HEK293 (cell line): ENCODE measurements at regions not wholly inside any gene's neighbourhood (a gene's known extent, or its start where the extent isn't known, plus 50 kb on each side); places are given as distances from the start of the nearest gene placed in this dataset.

ENCODE experiments used
- CTCF ChIP-seq: fragments of 450-650 bp; formaldehyde crosslinking; IDR thresholded peaks from 2 replicates; pipeline ENCODE4 v1.5.1; 2016; ENCODE audit warnings: missing biosample characterization, missing genetic modification characterization
- KLF16 ChIP-seq: fragments of 450-650 bp; formaldehyde crosslinking; IDR thresholded peaks from 2 replicates; pipeline ENCODE4 v1.5.1; 2017; ENCODE audit warnings: missing biosample characterization, missing genetic modification characterization
- MEIS1 ChIP-seq: sonication (generic); formaldehyde crosslinking; IDR thresholded peaks from 2 replicates; pipeline ENCODE4 v1.8.1; 2022; ENCODE audit warnings: missing genetic modification reagents, mild to moderate bottlenecking, borderline replicate concordance
- ZBTB21 ChIP-seq: fragments of 450-650 bp; formaldehyde crosslinking; IDR thresholded peaks from 2 replicates; pipeline ENCODE4 v1.5.1; 2017; ENCODE audit warnings: missing biosample characterization, missing genetic modification characterization

GRCh38 chr4:42712854-42713253, 55.9 kb upstream of the ATP8A1 start:
- TF ChIP-seq CTCF (no peak), MEIS1 (CRISPR knock-in tag) (no peak), ZBTB21 (no peak), KLF16 (tag by site-specific recombination) (no peak)
